Spleen (tissue), 7 donors: ENCODE measurements at regions not wholly inside any gene's neighbourhood (a gene's known extent, or its start where the extent isn't known, plus 50 kb on each side); places are given as distances from the start of the nearest gene placed in this dataset.

ENCODE experiments used
- CTCF ChIP-seq, 11 experiments: fragments of 200-600 bp in 7 of 11; fragments of 450-650 bp in 4 of 11; sonication (generic) in 4 of 11; IDR thresholded peaks in 8 of 11; conservative IDR thresholded peaks in 3 of 11; 1 replicate in 7 of 11; 2 replicates in 4 of 11; pipeline versions ENCODE4 v1.4.0 to v1.8.0; 2016 to 2021; ENCODE audit warnings: antibody characterized with exemption in 11 of 11, inconsistent platforms in 4 of 11, mild to moderate bottlenecking in 1 of 11
- POLR2A ChIP-seq, 3 donors: fragments of 450-650 bp; IDR thresholded peaks; one replicate each; pipeline ENCODE4 v1.5.1; 2017; ENCODE audit warnings: antibody characterized with exemption in 3 of 3, mild to moderate bottlenecking in 1 of 3
- donor health status: DM: no; HTN: no; CAD: no; lungs with moderate emphysema.
- donor health status: DM: no; HTN: no; CAD: no.
- donor health status: DM: no; HTN: no; CAD: no.

- TF ChIP-seq CTCF (IDR thresholded peaks at IDR 0.05 in 8 of 11, conservative IDR thresholded peaks at IDR 0.05 in 3 of 11) (no peak), POLR2A (IDR thresholded peaks at IDR 0.05) (no peak)
Measured at GRCh38 chr2:150989969-150990368, 271.7 kb downstream of the RBM43 start.
